Activated CD4-positive, alpha-beta T cell treated with anti-CD3 and anti-CD28 coated beads for 36 hours (primary cell): ENCODE measurements at regions not wholly inside any gene's neighbourhood (a gene's known extent, or its start where the extent isn't known, plus 50 kb on each side); places are given as distances from the start of the nearest gene placed in this dataset.

ENCODE experiments used
- ATAC-seq: fragments of 200-7000 bp; cut with Tn5 transposase; one replicate; pipeline ENCODE4 v1.10.0; 2021; ENCODE audit warnings: mild to moderate bottlenecking, moderate library complexity
- CTCF ChIA-PET: fragments of 350-600 bp; sonication (Branson Sonifier 250); formaldehyde crosslinking; loops from one replicate; lab custom pipeline; 2021; ENCODE audit warnings: antibody characterized with exemption; lab: Charles Lee
- POLR2A ChIA-PET: fragments of 350-600 bp; sonication (Branson Sonifier 250); formaldehyde crosslinking; loops from one replicate; lab custom pipeline; 2021; ENCODE audit warnings: antibody characterized with exemption, inconsistent platforms; lab: Charles Lee
- DNase-seq: peaks from one replicate; pipeline ENCODE4 v3.0.0-alpha.2; 2020
- H3K27ac Mint-ChIP-seq: one replicate; pipeline ENCODE4 v1.8.0; 2021; ENCODE audit warnings: mixed read lengths
- H3K27me3 Mint-ChIP-seq: one replicate; pipeline ENCODE4 v1.8.0; 2021; ENCODE audit warnings: mixed read lengths
- H3K36me3 Mint-ChIP-seq: one replicate; pipeline ENCODE4 v1.8.0; 2021; ENCODE audit warnings: low read depth, mixed read lengths
- H3K4me1 Mint-ChIP-seq: one replicate; pipeline ENCODE4 v1.8.0; 2021; ENCODE audit warnings: mixed read lengths
- H3K4me3 Mint-ChIP-seq: one replicate; pipeline ENCODE4 v1.8.0; 2021; ENCODE audit warnings: mild to moderate bottlenecking, moderate library complexity, mixed read lengths
- H3K9me3 Mint-ChIP-seq: one replicate; pipeline ENCODE4 v1.8.0; 2021; ENCODE audit warnings: low read depth, mixed read lengths
- intact Hi-C, 2 experiments: fragments of 100-400 bp; cut with DNase I in 1 of 2; cut with micrococcal nuclease in 1 of 2; formaldehyde crosslinking; loops; one replicate each; pipeline versions ENCODE4 v1.14.2 to v1.15.1; 2022 to 2024; cut with DNase I, micrococcal nuclease

GRCh38 chr15:39399600-39399999 lies 181.3 kb upstream of the THBS1 start:
- intact Hi-C loops: loop anchor here in 1 of 2 experiments (10.0 kb wide), 1 partner anchor 55 kb away; no protein-coding TSS in a partner anchor
- ATAC-seq (no peak), DNase-seq (no peak)
- peaks cover 2% of the 10 kb centered on the region for H3K27me3 Mint-ChIP-seq
- no peak overlapping the region for H3K27ac Mint-ChIP-seq
- no peaks in the 10 kb centered on the region for H3K9me3 Mint-ChIP-seq
- CTCF ChIA-PET: no interaction called here
- POLR2A ChIA-PET: no interaction called here
- H3K4me3 Mint-ChIP-seq: no peak overlapping the region
- no peaks in the 10 kb centered on the region for H3K4me1 Mint-ChIP-seq
- H3K36me3 Mint-ChIP-seq: no peaks in the 10 kb centered on the region

GRCh38 chr15:39400002-39400401 lies 180.9 kb upstream of the THBS1 start:
- H3K9me3 Mint-ChIP-seq: no peaks in the 10 kb centered on the region
- DNase-seq: no peak
- intact Hi-C loops: loop anchor here (5.0 to 10.0 kb wide), 2 partner anchors 55 to 117 kb away; no protein-coding TSS in a partner anchor
- H3K27ac Mint-ChIP-seq: no peak overlapping the region
- no peak overlapping the region for H3K4me3 Mint-ChIP-seq
- ATAC-seq: no peak
- no peaks in the 10 kb centered on the region for H3K36me3 Mint-ChIP-seq
- ChIA-PET POLR2A (no interaction called here), CTCF (no interaction called here)
- H3K27me3 Mint-ChIP-seq: peaks cover 2% of the 10 kb centered on the region
- no peaks in the 10 kb centered on the region for H3K4me1 Mint-ChIP-seq

GRCh38 chr15:39400821-39401550 lies 179.9 kb upstream of the THBS1 start:
- ChIA-PET CTCF (no interaction called here), POLR2A (no interaction called here)
- no peak overlapping the region for H3K4me3 Mint-ChIP-seq
- intact Hi-C loops: loop anchor here (5.0 to 10.0 kb wide), 2 partner anchors 56 to 116 kb away; no protein-coding TSS in a partner anchor
- DNase-seq: no peak
- ATAC-seq: no peak
- no peaks in the 10 kb centered on the region for H3K9me3 Mint-ChIP-seq
- H3K27me3 Mint-ChIP-seq: peaks cover 2% of the 10 kb centered on the region
- H3K27ac Mint-ChIP-seq: no peak overlapping the region
- H3K36me3 Mint-ChIP-seq: no peaks in the 10 kb centered on the region
- H3K4me1 Mint-ChIP-seq: no peaks in the 10 kb centered on the region

- ChIA-PET POLR2A (no interaction called here), CTCF (no interaction called here)
- no peak overlapping the region for H3K4me3 Mint-ChIP-seq
- no peaks in the 10 kb centered on the region for H3K9me3 Mint-ChIP-seq
- H3K27me3 Mint-ChIP-seq: peaks cover 10% of the 10 kb centered on the region
- no peaks in the 10 kb centered on the region for H3K36me3 Mint-ChIP-seq
- intact Hi-C loops: loop anchor here (5.0 to 10.0 kb wide), 2 partner anchors 59 to 114 kb away; no protein-coding TSS in a partner anchor
- H3K27ac Mint-ChIP-seq: no peak overlapping the region
- no peak for DNase-seq
- ATAC-seq: no peak
- no peaks in the 10 kb centered on the region for H3K4me1 Mint-ChIP-seq
Measured at GRCh38 chr15:39403640-39404117, 177.2 kb upstream of the THBS1 start.

GRCh38 chr15:39404767-39405181 lies 176.1 kb upstream of the THBS1 start:
- no peaks in the 10 kb centered on the region for H3K9me3 Mint-ChIP-seq
- H3K4me3 Mint-ChIP-seq: no peak overlapping the region
- H3K36me3 Mint-ChIP-seq: no peaks in the 10 kb centered on the region
- peaks cover 10% of the 10 kb centered on the region for H3K27me3 Mint-ChIP-seq
- ATAC-seq (no peak), DNase-seq (no peak)
- CTCF ChIA-PET: no interaction called here
- intact Hi-C loops: loop anchor here (5.0 to 10.0 kb wide), 2 partner anchors 60 to 113 kb away; no protein-coding TSS in a partner anchor
- POLR2A ChIA-PET: no interaction called here
- no peaks in the 10 kb centered on the region for H3K4me1 Mint-ChIP-seq
- H3K27ac Mint-ChIP-seq: no peak overlapping the region

GRCh38 chr15:39406485-39406884 lies 174.4 kb upstream of the THBS1 start:
- Mint-ChIP-seq H3K9me3 (no peaks in the 10 kb centered on the region), H3K36me3 (no peaks in the 10 kb centered on the region), H3K4me3 (no peak overlapping the region), H3K27me3 (peaks cover 15% of the 10 kb centered on the region), H3K4me1 (peaks cover 2% of the 10 kb centered on the region), H3K27ac (no peak overlapping the region)
- DNase-seq (no peak), ATAC-seq (no peak)
- intact Hi-C loops: loop anchor here in 1 of 2 experiments (10.0 kb wide), 1 partner anchor 62 kb away; no protein-coding TSS in a partner anchor
- POLR2A ChIA-PET: no interaction called here
- CTCF ChIA-PET: no interaction called here

GRCh38 chr15:39407116-39407515 lies 173.8 kb upstream of the THBS1 start:
- ATAC-seq (no peak), DNase-seq (no peak)
- Mint-ChIP-seq H3K4me3 (no peak overlapping the region), H3K9me3 (no peaks in the 10 kb centered on the region), H3K27ac (no peak overlapping the region), H3K4me1 (peaks cover 9% of the 10 kb centered on the region), H3K27me3 (peaks cover 15% of the 10 kb centered on the region), H3K36me3 (no peaks in the 10 kb centered on the region)
- intact Hi-C loops: loop anchor here in 1 of 2 experiments (10.0 kb wide), 1 partner anchor 62 kb away; no protein-coding TSS in a partner anchor
- CTCF ChIA-PET: no interaction called here
- POLR2A ChIA-PET: no interaction called here

- DNase-seq (no peak), ATAC-seq (no peak)
- H3K4me1 Mint-ChIP-seq: peaks cover 10% of the 10 kb centered on the region
- intact Hi-C loops: loop anchor here (2.0 to 10.0 kb wide), 2 partner anchors 17 to 65 kb away; no protein-coding TSS in a partner anchor
- CTCF ChIA-PET: no interaction called here
- no peaks in the 10 kb centered on the region for H3K36me3 Mint-ChIP-seq
- H3K4me3 Mint-ChIP-seq: no peak overlapping the region
- no peaks in the 10 kb centered on the region for H3K9me3 Mint-ChIP-seq
- POLR2A ChIA-PET: no interaction called here
- H3K27ac Mint-ChIP-seq: no peak overlapping the region
- H3K27me3 Mint-ChIP-seq: peaks cover 17% of the 10 kb centered on the region
Measured at GRCh38 chr15:39409876-39410530, 170.9 kb upstream of the THBS1 start.

GRCh38 chr15:39411102-39411989 lies 169.5 kb upstream of the THBS1 start:
- H3K4me1 Mint-ChIP-seq: peaks cover 10% of the 10 kb centered on the region
- peak; percentile 27 for DNase-seq
- CTCF ChIA-PET: interaction anchor here (0.9 kb wide), 1 partner anchor 17 kb away, joined by 3 read pairs; no protein-coding TSS in a partner anchor
- no peaks in the 10 kb centered on the region for H3K9me3 Mint-ChIP-seq
- H3K27me3 Mint-ChIP-seq: peaks cover 16% of the 10 kb centered on the region
- no peak overlapping the region for H3K4me3 Mint-ChIP-seq
- no peak overlapping the region for H3K27ac Mint-ChIP-seq
- POLR2A ChIA-PET: no interaction called here
- intact Hi-C loops: loop anchor here in 1 of 2 experiments (2.0 kb wide), 1 partner anchor 15 kb away; no protein-coding TSS in a partner anchor
- no peaks in the 10 kb centered on the region for H3K36me3 Mint-ChIP-seq
- peak; percentile 93 for ATAC-seq

- Mint-ChIP-seq H3K27me3 (peaks cover 7% of the 10 kb centered on the region), H3K4me1 (peaks cover 10% of the 10 kb centered on the region), H3K36me3 (no peaks in the 10 kb centered on the region), H3K4me3 (no peak overlapping the region), H3K27ac (no peak overlapping the region), H3K9me3 (peaks cover 3% of the 10 kb centered on the region)
- ATAC-seq: no peak
- CTCF ChIA-PET: no interaction called here
- DNase-seq: no peak
- POLR2A ChIA-PET: no interaction called here
- intact Hi-C loops: no loop called here
Measured at GRCh38 chr15:39413558-39413957, 167.3 kb upstream of the THBS1 start.

- intact Hi-C loops: no loop called here
- Mint-ChIP-seq H3K36me3 (no peaks in the 10 kb centered on the region), H3K4me1 (peaks cover 10% of the 10 kb centered on the region), H3K9me3 (peaks cover 3% of the 10 kb centered on the region), H3K27ac (no peak overlapping the region), H3K27me3 (peaks cover 12% of the 10 kb centered on the region), H3K4me3 (no peak overlapping the region)
- CTCF ChIA-PET: no interaction called here
- ATAC-seq: no peak
- POLR2A ChIA-PET: no interaction called here
- no peak for DNase-seq
Measured at GRCh38 chr15:39414201-39414600, 166.7 kb upstream of the THBS1 start.
